GM04504 (cell line): ENCODE measurements at regions not wholly inside any gene's neighbourhood (a gene's known extent, or its start where the extent isn't known, plus 50 kb on each side); places are given as distances from the start of the nearest gene placed in this dataset.
"Not testable (repeated sequence)": the region's sequence is repeated elsewhere in the genome, so short reads cannot be mapped to it uniquely, and the experiment has no call there.

Experiments used
- DNase-seq: peaks from one replicate; pipeline ENCODE4 v3.0.0-alpha.2; 2012; ENCODE audit warnings: low read depth

- no peak for DNase-seq
These were observed 55.3 kb downstream of the RPL10L start for GRCh38 chr14:46596236-46596635.

GRCh38 chr14:46582826-46583225 lies 68.8 kb downstream of the RPL10L start:
- DNase-seq: no peak

GRCh38 chr14:46581036-46581671 lies 70.4 kb downstream of the RPL10L start:
- DNase-seq: no peak

GRCh38 chr14:46574978-46575375 lies 76.6 kb downstream of the RPL10L start:
- no peak for DNase-seq

GRCh38 chr14:46574221-46574977 lies 77.2 kb downstream of the RPL10L start:
- DNase-seq: no peak

GRCh38 chr14:46573498-46573897 lies 78.1 kb downstream of the RPL10L start:
- no peak for DNase-seq

- DNase-seq: no peak
These were observed 79.6 kb downstream of the RPL10L start for GRCh38 chr14:46571970-46572369.

- not testable (repeated sequence) for DNase-seq
These were observed 83.4 kb downstream of the RPL10L start for GRCh38 chr14:46568161-46568560.

GRCh38 chr14:46550836-46551235 lies 100.7 kb downstream of the RPL10L start:
- DNase-seq: no peak

- DNase-seq: no peak
These were observed 110.6 kb downstream of the RPL10L start for GRCh38 chr14:46540986-46541385.

GRCh38 chr14:46519121-46519520 lies 132.5 kb downstream of the RPL10L start:
- DNase-seq: no peak

GRCh38 chr14:46508752-46509151 lies 142.8 kb downstream of the RPL10L start:
- DNase-seq: not testable (repeated sequence)

- no peak for DNase-seq
These were observed 152.1 kb downstream of the RPL10L start for GRCh38 chr14:46499521-46499920.

GRCh38 chr14:46496409-46496808 lies 155.2 kb downstream of the RPL10L start:
- no peak for DNase-seq

- no peak for DNase-seq
These were observed 161.3 kb downstream of the RPL10L start for GRCh38 chr14:46490238-46490685.

- no peak for DNase-seq
These were observed 163.2 kb downstream of the RPL10L start for GRCh38 chr14:46488374-46488773.

- no peak for DNase-seq
These were observed 163.8 kb downstream of the RPL10L start for GRCh38 chr14:46487582-46488350.

GRCh38 chr14:46482200-46482599 lies 169.4 kb downstream of the RPL10L start:
- no peak for DNase-seq

- no peak for DNase-seq
These were observed 170.8 kb downstream of the RPL10L start for GRCh38 chr14:46480817-46481216.

GRCh38 chr14:46472261-46472660 lies 179.3 kb downstream of the RPL10L start:
- no peak for DNase-seq

GRCh38 chr14:46464341-46464740 lies 187.2 kb downstream of the RPL10L start:
- no peak for DNase-seq

- DNase-seq: no peak
These were observed 199.8 kb downstream of the RPL10L start for GRCh38 chr14:46451800-46452199.

- DNase-seq: no peak
These were observed 206.9 kb downstream of the RPL10L start for GRCh38 chr14:46444666-46445065.
